Suprapubic skin (tissue), 4 donors: ENCODE measurements at regions not wholly inside any gene's neighbourhood (a gene's known extent, or its start where the extent isn't known, plus 50 kb on each side); places are given as distances from the start of the nearest gene placed in this dataset.

Experiments used
- POLR2A ChIP-seq, 2 donors: fragments of 450-650 bp; IDR thresholded peaks; one replicate each; pipeline ENCODE4 v1.6.1; 2017; ENCODE audit warnings: antibody characterized with exemption in 2 of 2, mild to moderate bottlenecking in 2 of 2, moderate library complexity in 2 of 2
- POLR2AphosphoS5 ChIP-seq, 3 donors: sonication (generic); formaldehyde crosslinking; IDR thresholded peaks; one replicate each; pipeline ENCODE4 v1.6.1; 2017; ENCODE audit warnings: antibody characterized with exemption in 3 of 3
- TF ChIP-seq, protein P1 (sequence below), 2 donors: fragments of 200-600 bp in 1 of 2; fragments of 450-650 bp in 1 of 2; sonication (generic) in 1 of 2; IDR thresholded peaks; one replicate each; pipeline ENCODE4 v1.5.1; 2016 to 2019; ENCODE audit warnings: antibody characterized with exemption in 2 of 2, mild to moderate bottlenecking in 1 of 2, moderate library complexity in 1 of 2

GRCh38 chr2:3971652-3972192 is 268.3 kb downstream of the DCDC2C start:
- TF ChIP-seq, protein P1, sequence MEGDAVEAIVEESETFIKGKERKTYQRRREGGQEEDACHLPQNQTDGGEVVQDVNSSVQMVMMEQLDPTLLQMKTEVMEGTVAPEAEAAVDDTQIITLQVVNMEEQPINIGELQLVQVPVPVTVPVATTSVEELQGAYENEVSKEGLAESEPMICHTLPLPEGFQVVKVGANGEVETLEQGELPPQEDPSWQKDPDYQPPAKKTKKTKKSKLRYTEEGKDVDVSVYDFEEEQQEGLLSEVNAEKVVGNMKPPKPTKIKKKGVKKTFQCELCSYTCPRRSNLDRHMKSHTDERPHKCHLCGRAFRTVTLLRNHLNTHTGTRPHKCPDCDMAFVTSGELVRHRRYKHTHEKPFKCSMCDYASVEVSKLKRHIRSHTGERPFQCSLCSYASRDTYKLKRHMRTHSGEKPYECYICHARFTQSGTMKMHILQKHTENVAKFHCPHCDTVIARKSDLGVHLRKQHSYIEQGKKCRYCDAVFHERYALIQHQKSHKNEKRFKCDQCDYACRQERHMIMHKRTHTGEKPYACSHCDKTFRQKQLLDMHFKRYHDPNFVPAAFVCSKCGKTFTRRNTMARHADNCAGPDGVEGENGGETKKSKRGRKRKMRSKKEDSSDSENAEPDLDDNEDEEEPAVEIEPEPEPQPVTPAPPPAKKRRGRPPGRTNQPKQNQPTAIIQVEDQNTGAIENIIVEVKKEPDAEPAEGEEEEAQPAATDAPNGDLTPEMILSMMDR (IDR thresholded peaks at IDR 0.05): peak in 1 of 2 donors; percentile 3
- no peak for TF ChIP-seq POLR2A (IDR thresholded peaks at IDR 0.05)
- TF ChIP-seq POLR2AphosphoS5 (IDR thresholded peaks at IDR 0.05): no peak
